NCI-H82 (cell line): ENCODE measurements at regions not wholly inside any gene's neighbourhood (a gene's known extent, or its start where the extent isn't known, plus 50 kb on each side); places are given as distances from the start of the nearest gene placed in this dataset.
"Not testable (repeated sequence)": the region's sequence is repeated elsewhere in the genome, so short reads cannot be mapped to it uniquely, and the experiment has no call there.

Experiments
- DNase-seq: peaks from one replicate; lab custom pipeline; 2025; lab: John Stamatoyannopoulos, UW

GRCh38 chr2:89960570-89960969, 1269.1 kb downstream of the RPIA start:
- DNase-seq, result not testable (repeated sequence)

GRCh38 chr2:89968567-89968966, 1277.1 kb downstream of the RPIA start:
- DNase-seq, result not testable (repeated sequence)

- not testable (repeated sequence) for DNase-seq
Observed at GRCh38 chr2:89969190-89969589, 1277.7 kb downstream of the RPIA start.

GRCh38 chr2:89973849-89974248, 1282.4 kb downstream of the RPIA start:
- not testable (repeated sequence) for DNase-seq

GRCh38 chr2:89979826-89980537, 1288.5 kb downstream of the RPIA start:
- not testable (repeated sequence) for DNase-seq

GRCh38 chr2:89982246-89982645, 1290.8 kb downstream of the RPIA start:
- not testable (repeated sequence) for DNase-seq

GRCh38 chr2:89985650-89986049, 1294.2 kb downstream of the RPIA start:
- DNase-seq, result not testable (repeated sequence)

- not testable (repeated sequence) for DNase-seq
Observed at GRCh38 chr2:89986532-89986931, 1295.1 kb downstream of the RPIA start.

GRCh38 chr2:89996779-89997178, 1305.3 kb downstream of the RPIA start:
- DNase-seq, result not testable (repeated sequence)

- DNase-seq, result not testable (repeated sequence)
Observed at GRCh38 chr2:90004553-90004952, 1313.1 kb downstream of the RPIA start.

- not testable (repeated sequence) for DNase-seq
Observed at GRCh38 chr2:90010442-90011100, 1319.1 kb downstream of the RPIA start.

- DNase-seq, result not testable (repeated sequence)
Observed at GRCh38 chr2:90011101-90011443, 1319.6 kb downstream of the RPIA start.

- not testable (repeated sequence) for DNase-seq
Observed at GRCh38 chr2:90019908-90020307, 1328.4 kb downstream of the RPIA start.

GRCh38 chr2:90021234-90021633, 1329.8 kb downstream of the RPIA start:
- DNase-seq, result not testable (repeated sequence)

GRCh38 chr2:90027231-90027643, 1335.8 kb downstream of the RPIA start:
- DNase-seq, result peak; percentile 3

GRCh38 chr2:90028381-90029079, 1337.1 kb downstream of the RPIA start:
- DNase-seq, result not testable (repeated sequence)

GRCh38 chr2:90029080-90029428, 1337.6 kb downstream of the RPIA start:
- not testable (repeated sequence) for DNase-seq

GRCh38 chr2:90032269-90032668, 1340.8 kb downstream of the RPIA start:
- not testable (repeated sequence) for DNase-seq

- peak; percentile 1 for DNase-seq
Observed at GRCh38 chr2:90036335-90036734, 1344.9 kb downstream of the RPIA start.

- DNase-seq, result not testable (repeated sequence)
Observed at GRCh38 chr2:90039093-90039492, 1347.6 kb downstream of the RPIA start.

- not testable (repeated sequence) for DNase-seq
Observed at GRCh38 chr2:90047776-90048175, 1356.3 kb downstream of the RPIA start.

- DNase-seq, result not testable (repeated sequence)
Observed at GRCh38 chr2:90052113-90052631, 1360.7 kb downstream of the RPIA start.
